ENCODE measurements at regions not wholly inside any gene's neighbourhood (a gene's known extent, or its start where the extent isn't known, plus 50 kb on each side); places are given as distances from the start of the nearest gene placed in this dataset.

GRCh38 chr14:81972601-81973000 is 438.9 kb upstream of the SEL1L start:
- H3K4me3 ChIP-seq (ENCODE audit: low read length): no peak overlapping the region
- TF ChIP-seq, protein P1, sequence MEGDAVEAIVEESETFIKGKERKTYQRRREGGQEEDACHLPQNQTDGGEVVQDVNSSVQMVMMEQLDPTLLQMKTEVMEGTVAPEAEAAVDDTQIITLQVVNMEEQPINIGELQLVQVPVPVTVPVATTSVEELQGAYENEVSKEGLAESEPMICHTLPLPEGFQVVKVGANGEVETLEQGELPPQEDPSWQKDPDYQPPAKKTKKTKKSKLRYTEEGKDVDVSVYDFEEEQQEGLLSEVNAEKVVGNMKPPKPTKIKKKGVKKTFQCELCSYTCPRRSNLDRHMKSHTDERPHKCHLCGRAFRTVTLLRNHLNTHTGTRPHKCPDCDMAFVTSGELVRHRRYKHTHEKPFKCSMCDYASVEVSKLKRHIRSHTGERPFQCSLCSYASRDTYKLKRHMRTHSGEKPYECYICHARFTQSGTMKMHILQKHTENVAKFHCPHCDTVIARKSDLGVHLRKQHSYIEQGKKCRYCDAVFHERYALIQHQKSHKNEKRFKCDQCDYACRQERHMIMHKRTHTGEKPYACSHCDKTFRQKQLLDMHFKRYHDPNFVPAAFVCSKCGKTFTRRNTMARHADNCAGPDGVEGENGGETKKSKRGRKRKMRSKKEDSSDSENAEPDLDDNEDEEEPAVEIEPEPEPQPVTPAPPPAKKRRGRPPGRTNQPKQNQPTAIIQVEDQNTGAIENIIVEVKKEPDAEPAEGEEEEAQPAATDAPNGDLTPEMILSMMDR (IDR thresholded peaks at IDR 0.05; ENCODE audit: insufficient read depth, low read depth, low read length, missing control alignments): no peak
- DNase-seq (ENCODE audit: low read depth): no peak

DNA sequence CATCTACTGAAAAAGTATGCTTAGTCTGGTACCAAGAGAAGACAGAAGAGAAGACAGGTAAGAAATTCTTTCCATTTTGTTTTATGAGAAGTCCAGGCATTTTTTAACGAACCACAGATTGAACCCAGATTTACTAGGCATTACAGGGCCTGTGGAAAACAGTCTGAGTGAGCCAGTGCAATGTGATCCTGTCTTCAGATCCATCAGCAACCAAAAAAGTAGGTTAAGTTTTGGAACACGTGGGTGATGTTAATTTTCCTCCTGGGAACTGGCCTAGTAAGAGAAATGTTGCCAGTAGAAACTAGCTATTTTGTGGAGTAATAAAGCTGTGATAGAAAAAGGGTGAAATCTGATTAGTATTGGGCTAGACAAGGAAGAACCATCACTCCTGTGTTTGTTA is 440.9 kb upstream of the SEL1L start:
- no peak overlapping the region for H3K4me3 ChIP-seq (ENCODE audit: low read length)
- no peak for DNase-seq (ENCODE audit: low read depth)
- TF ChIP-seq, protein P1 (IDR thresholded peaks at IDR 0.05; ENCODE audit: insufficient read depth, low read depth, low read length, missing control alignments): no peak

DNA sequence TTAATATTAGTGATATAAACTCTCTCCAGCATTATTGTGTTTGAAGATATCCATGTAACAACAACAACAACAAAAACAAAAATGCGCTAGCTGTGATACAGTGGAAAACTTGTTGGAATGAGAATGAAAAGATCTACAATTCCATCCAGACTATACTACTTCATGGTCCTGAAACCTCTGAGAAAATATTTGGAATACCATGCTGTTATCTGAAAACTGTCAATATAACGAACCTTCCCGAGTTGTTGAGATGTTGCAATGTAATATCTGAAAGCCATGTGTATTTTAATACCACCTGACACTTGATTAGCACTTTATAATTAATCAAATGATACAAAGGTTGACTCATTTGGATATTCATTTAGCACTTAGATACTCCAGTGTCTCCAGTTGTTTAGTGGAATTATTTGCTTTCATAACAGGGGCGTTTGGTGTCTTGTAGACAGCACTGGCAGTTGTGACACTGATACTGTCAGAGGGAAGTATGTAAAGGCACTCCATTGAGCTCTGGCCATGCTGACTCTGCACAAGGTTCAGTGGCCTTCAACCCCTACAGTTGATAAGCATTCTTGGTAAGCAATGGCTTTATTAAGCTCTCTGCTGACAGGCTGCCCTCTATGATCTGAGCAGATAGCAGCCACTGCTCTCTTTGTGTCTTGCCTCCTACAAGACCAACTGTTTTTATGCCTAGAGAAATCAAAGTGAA is 447.1 kb upstream of the SEL1L start:
- no peak overlapping the region for H3K4me3 ChIP-seq (ENCODE audit: low read length)
- DNase-seq (ENCODE audit: low read depth): no peak
- TF ChIP-seq, protein P1 (IDR thresholded peaks at IDR 0.05; ENCODE audit: insufficient read depth, low read depth, low read length, missing control alignments): no peak

DNA sequence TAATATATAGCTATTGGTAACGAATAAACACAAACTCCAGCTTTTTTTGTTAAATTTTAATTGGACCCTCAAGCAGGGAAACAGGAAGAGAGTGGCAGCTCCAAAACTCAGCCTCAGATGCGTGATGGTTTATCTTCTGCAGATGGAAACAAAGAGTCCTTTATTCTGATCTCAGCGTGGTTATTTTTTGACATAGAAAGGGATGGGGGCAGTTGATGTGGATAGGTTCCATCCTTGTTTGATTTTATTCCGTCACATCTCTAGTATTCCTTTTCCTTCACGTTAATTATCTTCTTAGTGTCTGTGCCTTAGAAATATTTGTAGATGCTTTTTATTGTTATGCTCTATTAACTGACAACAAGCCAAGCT is 447.6 kb upstream of the SEL1L start:
- no peak overlapping the region for H3K4me3 ChIP-seq (ENCODE audit: low read length)
- DNase-seq (ENCODE audit: low read depth): no peak
- TF ChIP-seq, protein P1 (IDR thresholded peaks at IDR 0.05; ENCODE audit: insufficient read depth, low read depth, low read length, missing control alignments): no peak

DNA sequence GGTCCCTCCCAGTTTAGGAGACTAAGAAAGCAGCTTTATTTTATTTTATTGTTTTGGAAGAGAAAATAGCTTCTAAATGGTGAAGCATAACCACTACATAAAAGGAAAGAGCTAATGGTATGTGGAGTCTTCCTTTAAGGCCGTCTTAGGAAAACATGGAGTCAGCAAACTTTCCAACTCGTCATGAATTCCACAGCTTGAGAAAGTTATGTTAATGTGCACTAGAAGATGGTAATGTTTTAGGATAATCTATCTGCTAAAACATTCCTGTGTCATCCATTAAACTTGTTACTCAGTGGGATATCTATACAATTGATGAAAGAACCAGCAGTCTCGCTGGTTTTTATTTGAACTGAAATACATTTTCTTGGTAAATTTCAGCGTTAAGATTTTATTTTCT is 448.4 kb upstream of the SEL1L start:
- DNase-seq (ENCODE audit: low read depth): no peak
- TF ChIP-seq, protein P1 (IDR thresholded peaks at IDR 0.05; ENCODE audit: insufficient read depth, low read depth, low read length, missing control alignments): no peak

GRCh38 chr14:81986005-81986404 is 452.4 kb upstream of the SEL1L start:
- no peak overlapping the region for H3K4me3 ChIP-seq (ENCODE audit: low read length)
- DNase-seq (ENCODE audit: low read depth): no peak
- TF ChIP-seq, protein P1 (IDR thresholded peaks at IDR 0.05; ENCODE audit: insufficient read depth, low read depth, low read length, missing control alignments): no peak

More for the DNA sequence above, 448.4 kb upstream of the SEL1L start:
- H3K4me3 ChIP-seq (ENCODE audit: low read length): no peak overlapping the region

DNA sequence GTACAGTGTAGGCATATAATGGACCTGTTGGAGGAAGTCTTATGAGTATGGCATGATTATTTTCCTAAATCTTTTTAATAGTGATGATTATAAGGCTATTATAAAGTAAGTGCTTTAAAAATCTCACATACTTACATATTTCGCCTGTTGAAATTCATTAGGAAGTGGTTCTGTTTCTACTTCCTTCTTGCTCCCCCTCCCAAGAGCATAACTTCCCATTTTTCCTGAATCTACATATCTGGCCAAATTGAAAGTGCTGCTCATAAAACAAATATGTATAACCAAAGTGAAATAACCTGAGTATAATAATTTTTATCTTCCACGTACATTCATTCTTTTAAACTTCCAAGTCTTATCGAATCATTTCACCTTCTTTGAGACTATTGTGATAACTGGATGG is 455.6 kb upstream of the SEL1L start:
- H3K4me3 ChIP-seq (ENCODE audit: low read length): no peak overlapping the region
- TF ChIP-seq, protein P1 (IDR thresholded peaks at IDR 0.05; ENCODE audit: insufficient read depth, low read depth, low read length, missing control alignments): no peak
- DNase-seq (ENCODE audit: low read depth): no peak
